OCI-LY3 (cell line): ENCODE measurements at regions not wholly inside any gene's neighbourhood (a gene's known extent, or its start where the extent isn't known, plus 50 kb on each side); places are given as distances from the start of the nearest gene placed in this dataset.

Experiments
- CTCF ChIP-seq: fragments of 200-600, 300-600 bp; sonication (generic); IDR thresholded peaks from 2 replicates; pipeline ENCODE4 v1.5.1; 2014; ENCODE audit warnings: antibody characterized with exemption, low read length, low read depth
- EZH2phosphoT487 ChIP-seq: fragments of 200-600 bp; shearing (Covaris generic); IDR thresholded peaks from 2 replicates; pipeline ENCODE4 v1.6.1; 2018; ENCODE audit warnings: antibody characterized with exemption, mixed run types, low read depth

GRCh38 chr5:19018822-19019221 is 969.2 kb downstream of the CDH18 start:
- no peak for TF ChIP-seq CTCF
- no peak for TF ChIP-seq EZH2phosphoT487
